ENCODE measurements at regions not wholly inside any gene's neighbourhood (a gene's known extent, or its start where the extent isn't known, plus 50 kb on each side); places are given as distances from the start of the nearest gene placed in this dataset.

DNA sequence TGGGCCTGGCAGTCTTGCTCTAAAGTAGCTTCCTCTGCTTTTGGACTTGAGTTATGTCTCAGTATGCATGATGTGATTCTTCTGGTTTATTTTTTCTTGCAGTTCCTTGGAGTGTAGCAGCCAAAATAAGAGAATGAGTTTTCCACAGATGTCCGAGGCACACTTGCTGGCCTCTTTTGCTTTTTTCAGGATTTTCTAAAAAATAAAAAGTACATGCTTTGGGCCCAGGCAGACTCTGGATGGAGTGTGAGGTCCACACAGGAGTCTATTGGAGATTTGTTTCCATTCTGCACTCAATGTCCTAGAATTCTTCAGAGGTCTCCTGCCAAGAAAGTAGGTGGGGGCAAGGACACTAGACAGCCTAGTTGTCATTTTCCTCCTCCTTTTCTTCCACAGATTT, 477.6 kb downstream of the EPM2A start:
- no peak overlapping the region for H3K27ac ChIP-seq
- H3K4me3 ChIP-seq = no peak overlapping the region
- FAIRE-seq (no peak), ATAC-seq (no peak), DNase-seq (no peak)
- intact Hi-C loops (cut with DNase I) = no loop called here
- no peaks in the 10 kb centered on the region for H3K9me3 ChIP-seq
- no peaks in the 10 kb centered on the region for H3K27me3 ChIP-seq
- H3K36me3 ChIP-seq = no peaks in the 10 kb centered on the region
- H3K4me1 ChIP-seq = no peaks in the 10 kb centered on the region
- TF ChIP-seq, protein P1, sequence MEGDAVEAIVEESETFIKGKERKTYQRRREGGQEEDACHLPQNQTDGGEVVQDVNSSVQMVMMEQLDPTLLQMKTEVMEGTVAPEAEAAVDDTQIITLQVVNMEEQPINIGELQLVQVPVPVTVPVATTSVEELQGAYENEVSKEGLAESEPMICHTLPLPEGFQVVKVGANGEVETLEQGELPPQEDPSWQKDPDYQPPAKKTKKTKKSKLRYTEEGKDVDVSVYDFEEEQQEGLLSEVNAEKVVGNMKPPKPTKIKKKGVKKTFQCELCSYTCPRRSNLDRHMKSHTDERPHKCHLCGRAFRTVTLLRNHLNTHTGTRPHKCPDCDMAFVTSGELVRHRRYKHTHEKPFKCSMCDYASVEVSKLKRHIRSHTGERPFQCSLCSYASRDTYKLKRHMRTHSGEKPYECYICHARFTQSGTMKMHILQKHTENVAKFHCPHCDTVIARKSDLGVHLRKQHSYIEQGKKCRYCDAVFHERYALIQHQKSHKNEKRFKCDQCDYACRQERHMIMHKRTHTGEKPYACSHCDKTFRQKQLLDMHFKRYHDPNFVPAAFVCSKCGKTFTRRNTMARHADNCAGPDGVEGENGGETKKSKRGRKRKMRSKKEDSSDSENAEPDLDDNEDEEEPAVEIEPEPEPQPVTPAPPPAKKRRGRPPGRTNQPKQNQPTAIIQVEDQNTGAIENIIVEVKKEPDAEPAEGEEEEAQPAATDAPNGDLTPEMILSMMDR (IDR thresholded peaks at IDR 0.05) = no peak
- 67 to 94% methylated on average over 1 of the region's 1 CpG for WGBS, 2 donors

DNA sequence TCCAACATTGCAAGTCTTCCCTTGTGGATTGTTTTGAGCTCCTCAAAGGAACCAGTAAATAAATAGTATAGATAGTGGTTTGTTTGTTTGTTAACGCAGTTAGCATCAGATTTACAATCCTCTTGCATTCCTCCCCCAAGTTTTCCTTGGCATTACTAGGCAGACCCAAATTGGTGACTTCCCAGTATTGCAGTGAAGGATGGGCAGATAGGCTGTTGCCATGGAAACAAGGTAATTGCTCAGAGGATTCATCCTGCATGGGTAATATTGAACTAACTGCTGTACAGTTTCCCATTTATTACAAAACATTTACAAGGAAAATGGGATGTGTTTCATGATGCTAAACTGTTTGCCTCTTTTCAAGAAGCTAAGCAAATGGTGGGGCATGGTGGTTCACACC, 477.2 kb downstream of the EPM2A start:
- H3K27me3 ChIP-seq = no peaks in the 10 kb centered on the region
- no peaks in the 10 kb centered on the region for H3K9me3 ChIP-seq
- intact Hi-C loops (cut with DNase I) = no loop called here
- WGBS, 2 donors = 56 to 62% methylated on average over 1 of the region's 1 CpG
- TF ChIP-seq, protein P1 (IDR thresholded peaks at IDR 0.05) = no peak
- FAIRE-seq = no peak
- DNase-seq = no peak
- no peaks in the 10 kb centered on the region for H3K4me1 ChIP-seq
- no peak overlapping the region for H3K4me3 ChIP-seq
- no peaks in the 10 kb centered on the region for H3K36me3 ChIP-seq
- ATAC-seq = no peak
- no peak overlapping the region for H3K27ac ChIP-seq

DNA sequence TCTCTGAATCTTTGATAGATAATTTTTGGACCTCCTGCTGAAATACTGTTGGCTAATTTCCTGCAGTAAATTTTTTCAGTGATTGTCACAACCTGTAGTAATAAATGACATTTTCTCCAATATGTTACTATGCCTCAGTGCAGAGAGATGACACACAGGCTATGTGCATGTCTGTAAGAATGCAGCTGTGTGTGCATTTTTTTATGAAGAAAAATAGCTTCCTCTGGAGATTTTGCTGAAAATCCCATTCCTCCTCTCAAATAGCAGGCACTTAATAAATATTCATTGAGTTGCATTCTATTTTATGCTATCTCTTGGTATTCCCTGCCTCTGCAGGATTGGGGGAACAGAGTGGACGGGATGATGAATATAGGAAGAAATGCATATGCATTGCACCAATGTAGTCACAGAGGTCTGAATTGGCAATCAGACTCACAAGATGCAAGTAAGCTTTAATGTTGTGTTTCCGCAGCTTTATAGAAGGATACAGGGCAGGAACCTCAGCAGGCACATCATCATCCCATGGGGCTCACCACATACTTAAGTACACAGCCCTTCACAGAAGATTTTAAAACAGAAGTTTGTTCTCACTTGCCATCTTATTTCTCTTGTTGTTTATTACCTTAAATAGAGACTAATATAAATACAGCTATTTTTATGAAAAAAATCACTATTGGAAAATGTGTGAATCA, 474.7 kb downstream of the EPM2A start:
- DNase-seq = no peak
- H3K27ac ChIP-seq = no peak overlapping the region
- 86 to 87% methylated on average over 2 of the region's 2 CpGs for WGBS, 2 donors
- no peak for FAIRE-seq
- H3K36me3 ChIP-seq = no peaks in the 10 kb centered on the region
- TF ChIP-seq, protein P1 (IDR thresholded peaks at IDR 0.05) = no peak
- intact Hi-C loops (cut with DNase I) = no loop called here
- no peak overlapping the region for H3K4me3 ChIP-seq
- ATAC-seq = no peak
- no peaks in the 10 kb centered on the region for H3K4me1 ChIP-seq
- H3K9me3 ChIP-seq = no peaks in the 10 kb centered on the region
- H3K27me3 ChIP-seq = no peaks in the 10 kb centered on the region

DNA sequence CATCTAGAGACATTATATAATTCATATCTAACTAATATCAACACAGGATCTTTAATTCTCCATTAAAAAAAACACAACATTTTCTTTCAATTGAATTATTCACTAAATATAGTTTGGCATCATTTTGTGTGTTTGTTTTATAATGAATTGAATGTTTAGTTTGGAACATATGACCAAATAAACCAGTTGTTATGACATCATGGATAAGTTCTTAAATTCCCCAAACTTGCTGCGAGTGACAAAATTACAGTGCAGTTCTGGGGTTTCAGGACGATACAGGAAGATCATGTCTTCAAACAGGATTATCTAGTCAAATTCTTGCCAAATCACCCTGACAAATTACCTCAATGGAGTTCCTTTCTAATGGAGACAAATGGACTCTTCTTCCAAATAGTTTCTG, 473.6 kb downstream of the EPM2A start:
- H3K4me1 ChIP-seq = no peaks in the 10 kb centered on the region
- no peak for ATAC-seq
- FAIRE-seq = no peak
- H3K27me3 ChIP-seq = no peaks in the 10 kb centered on the region
- intact Hi-C loops (cut with DNase I) = no loop called here
- no peak for DNase-seq
- H3K27ac ChIP-seq = no peak overlapping the region
- 71 to 75% methylated on average over 2 of the region's 2 CpGs for WGBS, 2 donors
- H3K9me3 ChIP-seq = no peaks in the 10 kb centered on the region
- TF ChIP-seq, protein P1 (IDR thresholded peaks at IDR 0.05) = no peak
- H3K4me3 ChIP-seq = no peak overlapping the region
- no peaks in the 10 kb centered on the region for H3K36me3 ChIP-seq

DNA sequence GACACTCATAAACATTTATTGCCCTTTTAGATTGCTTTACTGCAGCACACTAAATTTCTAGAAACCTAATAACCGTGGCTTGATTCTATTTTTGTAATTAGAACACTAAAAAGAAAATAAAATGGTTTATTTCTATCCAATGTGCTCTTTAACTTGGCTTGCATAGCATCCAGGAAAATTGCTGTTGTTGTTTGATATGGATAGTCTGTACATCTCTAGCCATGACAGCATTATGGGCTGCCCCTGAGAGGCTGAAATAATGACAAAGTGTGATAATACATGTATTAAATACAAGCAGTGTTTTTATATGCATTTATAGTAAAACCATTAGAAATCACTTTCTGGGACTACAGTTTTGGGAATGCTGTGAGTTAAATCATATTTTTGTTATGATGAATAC, 472.5 kb downstream of the EPM2A start:
- no peaks in the 10 kb centered on the region for H3K4me1 ChIP-seq
- no peaks in the 10 kb centered on the region for H3K9me3 ChIP-seq
- no peaks in the 10 kb centered on the region for H3K27me3 ChIP-seq
- H3K4me3 ChIP-seq = no peak overlapping the region
- H3K27ac ChIP-seq = no peak overlapping the region
- intact Hi-C loops (cut with DNase I) = no loop called here
- FAIRE-seq (no peak), ATAC-seq (no peak), DNase-seq (no peak)
- TF ChIP-seq, protein P1 (IDR thresholded peaks at IDR 0.05) = no peak
- no peaks in the 10 kb centered on the region for H3K36me3 ChIP-seq
- WGBS, 2 donors = 41 to 63% methylated on average over 1 of the region's 1 CpG
